HEK293T (cell line): ENCODE measurements at regions not wholly inside any gene's neighbourhood (a gene's known extent, or its start where the extent isn't known, plus 50 kb on each side); places are given as distances from the start of the nearest gene placed in this dataset.

ENCODE experiments used
- BHLHE40 ChIP-seq: fragments of 450-650 bp; IDR thresholded peaks from 2 replicates; pipeline ENCODE4 v1.6.1; 2016; ENCODE audit warnings: mild to moderate bottlenecking, moderate library complexity, borderline replicate concordance
- CTBP1 ChIP-seq: fragments of 450-650 bp; IDR thresholded peaks from 2 replicates; pipeline ENCODE4 v1.6.1; 2016; ENCODE audit warnings: borderline replicate concordance
- ELF4 ChIP-seq: fragments of 450-650 bp; IDR thresholded peaks from 2 replicates; pipeline ENCODE4 v1.6.1; 2017; ENCODE audit warnings: antibody characterized with exemption
- FOXK2 ChIP-seq: fragments of 450-650 bp; IDR thresholded peaks from 2 replicates; pipeline ENCODE4 v1.6.1; 2016; ENCODE audit warnings: mild to moderate bottlenecking
- FOXM1 ChIP-seq: fragments of 450-650 bp; IDR thresholded peaks from 2 replicates; pipeline ENCODE4 v1.6.1; 2017; ENCODE audit warnings: mild to moderate bottlenecking, borderline replicate concordance
- HDGF ChIP-seq: fragments of 450-650 bp; IDR thresholded peaks from 2 replicates; pipeline ENCODE4 v1.6.1; 2017; ENCODE audit warnings: antibody characterized with exemption, borderline replicate concordance
- LEF1 ChIP-seq: fragments of 450-650 bp; IDR thresholded peaks from 2 replicates; pipeline ENCODE4 v1.6.1; 2017; ENCODE audit warnings: mild to moderate bottlenecking, borderline replicate concordance
- SP1 ChIP-seq: fragments of 450-650 bp; IDR thresholded peaks from 2 replicates; pipeline ENCODE4 v1.6.1; 2017
- SUZ12 ChIP-seq: fragments of 450-650 bp; IDR thresholded peaks from 2 replicates; pipeline ENCODE4 v1.6.1; 2016; ENCODE audit warnings: mild to moderate bottlenecking
- TARDBP ChIP-seq: fragments of 450-650 bp; IDR thresholded peaks from 2 replicates; pipeline ENCODE4 v1.6.1; 2016
- TF ChIP-seq, protein P1 (sequence below): fragments of 450-650 bp; IDR thresholded peaks from 2 replicates; pipeline ENCODE4 v1.6.1; 2016

DNA sequence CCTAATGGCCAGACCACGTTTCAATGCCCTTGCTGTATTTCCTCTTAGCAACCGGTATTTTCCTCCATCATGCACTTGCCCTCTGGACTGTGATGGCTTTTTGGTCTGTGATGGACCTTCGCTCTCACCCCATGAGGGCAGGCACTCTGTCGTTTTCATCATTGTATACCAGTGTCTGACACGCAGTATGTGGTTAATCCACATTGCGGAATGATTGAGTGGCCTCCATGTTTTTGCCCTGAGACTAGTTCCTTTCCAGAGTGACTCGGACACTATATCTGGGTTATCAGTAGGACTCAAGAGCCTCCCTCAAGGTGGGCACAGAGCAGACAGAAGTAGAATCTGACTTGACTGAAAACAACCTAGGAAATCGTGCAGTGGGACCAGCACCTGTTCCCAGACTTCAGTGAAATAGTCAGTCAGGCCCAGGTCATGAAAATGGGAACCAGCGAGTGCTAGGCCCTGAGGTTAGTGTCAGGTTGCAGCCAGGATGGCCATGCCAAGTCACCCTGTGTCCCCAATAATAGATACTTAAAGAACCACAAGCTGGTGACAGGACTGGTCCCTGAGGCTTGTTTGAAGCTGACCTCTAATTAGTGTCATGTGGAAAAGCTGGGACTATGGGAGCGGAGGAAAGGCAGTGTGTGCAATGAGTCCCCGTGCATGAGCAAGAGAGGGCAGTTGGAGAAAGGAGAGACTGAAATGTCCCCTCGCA is 464.7 kb downstream of the INSC start:
- TF ChIP-seq ELF4 = no peak
- TF ChIP-seq HDGF = no peak
- no peak for TF ChIP-seq FOXM1
- TF ChIP-seq TARDBP = no peak
- no peak for TF ChIP-seq LEF1
- no peak for TF ChIP-seq CTBP1
- TF ChIP-seq SP1 = no peak
- TF ChIP-seq, protein P1, sequence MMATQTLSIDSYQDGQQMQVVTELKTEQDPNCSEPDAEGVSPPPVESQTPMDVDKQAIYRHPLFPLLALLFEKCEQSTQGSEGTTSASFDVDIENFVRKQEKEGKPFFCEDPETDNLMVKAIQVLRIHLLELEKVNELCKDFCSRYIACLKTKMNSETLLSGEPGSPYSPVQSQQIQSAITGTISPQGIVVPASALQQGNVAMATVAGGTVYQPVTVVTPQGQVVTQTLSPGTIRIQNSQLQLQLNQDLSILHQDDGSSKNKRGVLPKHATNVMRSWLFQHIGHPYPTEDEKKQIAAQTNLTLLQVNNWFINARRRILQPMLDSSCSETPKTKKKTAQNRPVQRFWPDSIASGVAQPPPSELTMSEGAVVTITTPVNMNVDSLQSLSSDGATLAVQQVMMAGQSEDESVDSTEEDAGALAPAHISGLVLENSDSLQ = no peak
- TF ChIP-seq BHLHE40 = no peak
- no peak for TF ChIP-seq FOXK2
- no peak for TF ChIP-seq SUZ12
